CD14-positive monocyte (primary cell): ENCODE measurements at regions not wholly inside any gene's neighbourhood (a gene's known extent, or its start where the extent isn't known, plus 50 kb on each side); places are given as distances from the start of the nearest gene placed in this dataset.

Experiments used
- DNase-seq, 3 donors: peaks; one replicate each; pipeline ENCODE4 v3.0.0-alpha.2; 2011 to 2022
- H2AFZ ChIP-seq: 2 replicates; pipeline ENCODE4 v1.6.0; 2012; ENCODE audit warnings: mild to moderate bottlenecking, low read depth, low read length, inconsistent platforms; ENCODE audit not compliant: insufficient read depth, poor library complexity, severe bottlenecking
- H3K27ac ChIP-seq, 2 donors: 1 replicate in 1 of 2; 2 replicates in 1 of 2; pipeline ENCODE4 v1.5.1; 2012 to 2013; ENCODE audit warnings: low read length in 2 of 2, control low read depth in 1 of 2, inconsistent platforms in 1 of 2, low read depth in 1 of 2, mild to moderate bottlenecking in 1 of 2
- H3K27me3 ChIP-seq, 2 donors: one replicate each; pipeline versions ENCODE4 v1.6.0 to v1.6.1; 2011 to 2013; ENCODE audit warnings: low read length in 2 of 2; ENCODE audit not compliant: control insufficient read depth in 2 of 2, insufficient read depth in 2 of 2
- H3K36me3 ChIP-seq, 2 donors: replicated peaks in 1 of 2; 1 replicate in 1 of 2; 2 replicates in 1 of 2; pipeline versions ENCODE4 v1.5.1 to v1.6.1; 2012 to 2013; ENCODE audit warnings: low read length in 2 of 2, control low read depth in 1 of 2, inconsistent platforms in 1 of 2, mild to moderate bottlenecking in 1 of 2; ENCODE audit not compliant: insufficient read depth in 2 of 2, control insufficient read depth in 1 of 2
- H3K4me1 ChIP-seq, 2 donors: 1 replicate in 1 of 2; 2 replicates in 1 of 2; pipeline versions ENCODE4 v1.5.1 to v1.6.1; 2012 to 2013; ENCODE audit warnings: low read length in 2 of 2, control low read depth in 1 of 2, inconsistent platforms in 1 of 2, mild to moderate bottlenecking in 1 of 2, moderate library complexity in 1 of 2; ENCODE audit not compliant: insufficient read depth in 2 of 2, control insufficient read depth in 1 of 2
- H3K4me2 ChIP-seq: replicated peaks from 2 replicates; pipeline ENCODE3; 2012; ENCODE audit warnings: low read length, moderate library complexity, mild to moderate bottlenecking; ENCODE audit not compliant: poor library complexity, severe bottlenecking; ENCODE audit errors: extremely low read depth
- H3K4me3 ChIP-seq, 3 experiments: fragments of 200-600 bp in 1 of 3; sonication (generic) in 1 of 3; replicated peaks in 1 of 3; 1 replicate in 2 of 3; 2 replicates in 1 of 3; pipeline ENCODE4 v1.5.1; 2011 to 2013; ENCODE audit warnings: low read length in 3 of 3, mild to moderate bottlenecking in 3 of 3, control low read depth in 2 of 3, low read depth in 2 of 3, inconsistent platforms in 1 of 3, moderate library complexity in 1 of 3
- H3K79me2 ChIP-seq: 2 replicates; pipeline ENCODE4 v1.6.0; 2012; ENCODE audit warnings: mild to moderate bottlenecking, control low read depth, inconsistent platforms, low read length, moderate library complexity; ENCODE audit not compliant: insufficient read depth
- H3K9ac ChIP-seq: 2 replicates; pipeline ENCODE4 v1.6.0; 2017; ENCODE audit warnings: low read length, mild to moderate bottlenecking; ENCODE audit not compliant: insufficient read depth, poor library complexity, severe bottlenecking
- H3K9me3 ChIP-seq, 2 donors: replicated peaks in 1 of 2; 1 replicate in 1 of 2; 2 replicates in 1 of 2; pipeline versions ENCODE4 v1.5.1 to v1.6.1; 2012 to 2013; ENCODE audit warnings: low read length in 2 of 2, control low read depth in 1 of 2; ENCODE audit not compliant: control insufficient read depth in 1 of 2, insufficient read depth in 1 of 2
- H4K20me1 ChIP-seq: 2 replicates; pipeline ENCODE4 v1.6.0; 2012; ENCODE audit warnings: mild to moderate bottlenecking, low read length, control low read depth, moderate library complexity; ENCODE audit not compliant: insufficient read depth
- H3K27ac Mint-ChIP-seq, 7 donors: one replicate each; pipeline ENCODE4 v1.8.0; 2020; ENCODE audit warnings: mild to moderate bottlenecking in 7 of 7, mixed read lengths in 7 of 7, moderate library complexity in 6 of 7, inconsistent platforms in 2 of 7
- H3K27me3 Mint-ChIP-seq, 3 donors: one replicate each; pipeline ENCODE4 v1.8.0; 2021 to 2022; ENCODE audit warnings: low read depth in 3 of 3, mild to moderate bottlenecking in 3 of 3, mixed read lengths in 3 of 3, moderate library complexity in 3 of 3, inconsistent platforms in 1 of 3
- H3K36me3 Mint-ChIP-seq, 2 donors: one replicate each; pipeline ENCODE4 v1.8.0; 2020; ENCODE audit warnings: mixed read lengths in 2 of 2, inconsistent platforms in 1 of 2, mild to moderate bottlenecking in 1 of 2
- H3K4me1 Mint-ChIP-seq: one replicate; pipeline ENCODE4 v1.8.0; 2020; ENCODE audit warnings: mild to moderate bottlenecking, mixed read lengths
- H3K4me3 Mint-ChIP-seq, 2 donors: one replicate each; pipeline ENCODE4 v1.8.0; 2020; ENCODE audit warnings: mild to moderate bottlenecking in 2 of 2, mixed read lengths in 2 of 2, moderate library complexity in 1 of 2
- H3K9me3 Mint-ChIP-seq, 7 donors: one replicate each; pipeline ENCODE4 v1.8.0; 2020 to 2022; ENCODE audit warnings: mixed read lengths in 7 of 7, mild to moderate bottlenecking in 6 of 7, moderate library complexity in 6 of 7, inconsistent platforms in 2 of 7
- WGBS: methylation state at CpG from one replicate; pipeline ENCODE4 v1.1.5; 2013; ENCODE audit warnings: missing lambda C conversion rate; ENCODE audit not compliant: insufficient coverage; 5-methylcytosine and 5-hydroxymethylcytosine counted together
- intact Hi-C, 2 donors: fragments of 100-400 bp; cut with micrococcal nuclease; formaldehyde crosslinking; loops; one replicate each; pipeline versions ENCODE4 v1.15.0 to v1.15.1; 2023
- TF ChIP-seq, protein P1 (sequence below): fragments of 200-600 bp; IDR thresholded peaks from one replicate; pipeline ENCODE4 v1.8.0; 2022; ENCODE audit warnings: antibody characterized with exemption, mild to moderate bottlenecking

DNA sequence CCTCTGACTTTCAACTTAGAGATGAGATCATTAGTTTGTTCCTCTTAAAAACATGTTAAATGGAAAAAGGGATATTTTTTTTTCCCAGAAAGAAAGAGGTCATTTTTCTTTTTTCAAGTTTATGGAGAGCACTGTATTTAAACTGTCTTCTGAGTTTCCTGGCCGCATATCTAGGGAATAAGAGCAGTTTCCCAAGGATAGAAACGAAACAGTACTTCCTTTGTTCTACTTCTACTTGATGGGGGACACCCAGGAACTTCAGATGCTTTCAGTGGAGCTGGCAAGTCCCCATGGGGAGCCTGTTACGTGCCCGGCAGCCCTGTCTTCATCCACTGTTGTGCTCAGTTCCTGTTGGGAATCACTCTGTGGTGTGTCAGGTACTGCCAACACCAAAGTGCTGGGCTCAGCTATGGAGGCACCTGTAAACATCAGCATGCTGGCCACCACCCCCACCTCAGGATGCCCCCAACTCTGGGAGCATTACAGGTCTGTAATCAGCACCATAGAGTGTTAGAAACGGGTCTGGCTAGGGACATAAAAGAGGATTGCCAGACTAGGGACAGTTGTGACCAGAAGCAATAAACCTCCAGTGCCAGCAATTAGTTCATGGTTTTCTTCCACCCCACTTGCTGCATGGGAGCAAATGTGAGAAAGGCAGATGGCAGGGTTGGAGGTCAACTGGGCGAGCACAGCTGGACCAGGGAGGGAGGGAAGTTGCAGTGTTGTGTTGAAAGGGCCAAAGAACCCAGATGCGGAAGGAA lies 221.7 kb upstream of the ECI2 start:
- 94% methylated on average over 7 of the region's 7 CpGs for WGBS
- H3K27me3 Mint-ChIP-seq: peaks cover 1 to 6% (median 2%) of the 10 kb centered on the region in 3 donors

DNA sequence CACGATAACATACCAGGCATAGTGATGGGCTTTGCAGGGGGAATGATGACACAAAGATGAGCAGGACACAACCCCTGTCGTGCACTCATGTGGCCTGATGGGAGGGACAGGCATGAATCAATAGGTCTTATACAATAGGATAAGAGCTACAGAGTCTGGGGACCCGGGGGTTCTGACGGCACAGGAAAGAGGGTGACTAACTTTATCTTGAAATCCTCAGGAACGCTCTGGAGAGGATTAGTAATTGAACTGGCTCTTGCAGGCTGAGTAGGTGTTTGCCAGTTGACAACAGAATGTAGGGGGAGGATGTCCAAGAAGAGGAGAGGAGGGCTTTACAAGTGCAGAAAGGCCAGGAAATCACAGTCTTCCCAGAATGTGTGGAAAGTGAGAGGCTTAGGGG lies 219.9 kb upstream of the ECI2 start:
- Histone ChIP-seq H3K4me1 (no peaks in the 10 kb centered on the region), H3K27me3 (no peaks in the 10 kb centered on the region), H4K20me1 (no peaks in the 10 kb centered on the region), H3K9me3 (no peaks in the 10 kb centered on the region), H3K27ac (no peak overlapping the region), H3K36me3 (no peaks in the 10 kb centered on the region), H3K4me3 (no peak overlapping the region), H2AFZ (no peak overlapping the region), H3K9ac (no peak overlapping the region), H3K79me2 (no peaks in the 10 kb centered on the region), H3K4me2 (no peak overlapping the region)
- Mint-ChIP-seq H3K27ac (no peak overlapping the region), H3K4me3 (no peak overlapping the region), H3K27me3 (peaks cover 1 to 11% (median 2%) of the 10 kb centered on the region in 3 donors), H3K9me3 (peaks cover 0 to 9% (median 4%) of the 10 kb centered on the region in 7 donors), H3K4me1 (no peaks in the 10 kb centered on the region), H3K36me3 (no peaks in the 10 kb centered on the region)
- intact Hi-C loops: no loop called here
- 99% methylated on average over 5 of the region's 5 CpGs for WGBS
- DNase-seq: no peak
- TF ChIP-seq, protein P1, sequence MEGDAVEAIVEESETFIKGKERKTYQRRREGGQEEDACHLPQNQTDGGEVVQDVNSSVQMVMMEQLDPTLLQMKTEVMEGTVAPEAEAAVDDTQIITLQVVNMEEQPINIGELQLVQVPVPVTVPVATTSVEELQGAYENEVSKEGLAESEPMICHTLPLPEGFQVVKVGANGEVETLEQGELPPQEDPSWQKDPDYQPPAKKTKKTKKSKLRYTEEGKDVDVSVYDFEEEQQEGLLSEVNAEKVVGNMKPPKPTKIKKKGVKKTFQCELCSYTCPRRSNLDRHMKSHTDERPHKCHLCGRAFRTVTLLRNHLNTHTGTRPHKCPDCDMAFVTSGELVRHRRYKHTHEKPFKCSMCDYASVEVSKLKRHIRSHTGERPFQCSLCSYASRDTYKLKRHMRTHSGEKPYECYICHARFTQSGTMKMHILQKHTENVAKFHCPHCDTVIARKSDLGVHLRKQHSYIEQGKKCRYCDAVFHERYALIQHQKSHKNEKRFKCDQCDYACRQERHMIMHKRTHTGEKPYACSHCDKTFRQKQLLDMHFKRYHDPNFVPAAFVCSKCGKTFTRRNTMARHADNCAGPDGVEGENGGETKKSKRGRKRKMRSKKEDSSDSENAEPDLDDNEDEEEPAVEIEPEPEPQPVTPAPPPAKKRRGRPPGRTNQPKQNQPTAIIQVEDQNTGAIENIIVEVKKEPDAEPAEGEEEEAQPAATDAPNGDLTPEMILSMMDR: no peak

More for the DNA sequence above, 221.7 kb upstream of the ECI2 start:
- Histone ChIP-seq H3K36me3 (no peaks in the 10 kb centered on the region), H3K27ac (no peak overlapping the region), H4K20me1 (no peaks in the 10 kb centered on the region), H3K9ac (no peak overlapping the region), H3K9me3 (no peaks in the 10 kb centered on the region), H3K27me3 (no peaks in the 10 kb centered on the region), H2AFZ (no peak overlapping the region), H3K4me3 (no peak overlapping the region), H3K4me2 (no peak overlapping the region), H3K4me1 (no peaks in the 10 kb centered on the region), H3K79me2 (no peaks in the 10 kb centered on the region)
- Mint-ChIP-seq H3K9me3 (peaks cover 0 to 9% (median 4%) of the 10 kb centered on the region in 7 donors), H3K4me3 (no peak overlapping the region), H3K36me3 (no peaks in the 10 kb centered on the region), H3K27ac (no peak overlapping the region), H3K4me1 (peaks cover 1% of the 10 kb centered on the region)
- TF ChIP-seq, protein P1: no peak
- intact Hi-C loops: no loop called here
- no peak for DNase-seq
